ENCODE measurements at regions not wholly inside any gene's neighbourhood (a gene's known extent, or its start where the extent isn't known, plus 50 kb on each side); places are given as distances from the start of the nearest gene placed in this dataset.

GRCh38 chr1:187566354-187566753 lies 737.6 kb downstream of the PLA2G4A start:
- TF ChIP-seq CTCF (IDR thresholded peaks at IDR 0.05; ENCODE audit: low read length) = no peak
- no peak for TF ChIP-seq EZH2 (IDR thresholded peaks at IDR 0.05; ENCODE audit: borderline replicate concordance, low read length)
